ENCODE measurements at regions not wholly inside any gene's neighbourhood (a gene's known extent, or its start where the extent isn't known, plus 50 kb on each side); places are given as distances from the start of the nearest gene placed in this dataset.

DNA sequence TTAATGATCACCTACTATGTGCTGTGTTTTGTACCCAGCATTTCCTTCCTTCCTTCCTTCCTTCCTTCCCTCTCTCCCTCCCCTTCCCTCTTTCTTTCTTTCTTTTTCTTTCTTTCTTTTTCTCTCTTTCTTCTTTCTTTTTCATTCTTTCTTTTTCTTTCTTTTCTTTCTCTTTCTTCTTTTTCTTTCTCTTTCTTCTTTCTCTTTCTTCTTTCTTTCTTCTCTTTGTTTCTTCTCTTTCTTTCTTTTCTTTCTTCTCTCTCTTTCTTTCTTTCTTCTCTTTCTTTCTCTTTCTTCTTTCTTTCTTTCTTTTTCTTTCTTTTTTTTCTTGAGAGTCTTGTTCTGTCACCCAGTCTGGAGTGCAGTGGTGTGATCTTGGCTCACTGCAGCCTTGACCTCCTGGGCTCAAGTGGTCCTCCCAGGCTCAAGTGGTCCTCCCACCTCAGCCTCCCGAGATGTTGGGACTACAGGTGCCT is 165.7 kb upstream of the MVB12B start (continued):
- TF ChIP-seq, protein P1, sequence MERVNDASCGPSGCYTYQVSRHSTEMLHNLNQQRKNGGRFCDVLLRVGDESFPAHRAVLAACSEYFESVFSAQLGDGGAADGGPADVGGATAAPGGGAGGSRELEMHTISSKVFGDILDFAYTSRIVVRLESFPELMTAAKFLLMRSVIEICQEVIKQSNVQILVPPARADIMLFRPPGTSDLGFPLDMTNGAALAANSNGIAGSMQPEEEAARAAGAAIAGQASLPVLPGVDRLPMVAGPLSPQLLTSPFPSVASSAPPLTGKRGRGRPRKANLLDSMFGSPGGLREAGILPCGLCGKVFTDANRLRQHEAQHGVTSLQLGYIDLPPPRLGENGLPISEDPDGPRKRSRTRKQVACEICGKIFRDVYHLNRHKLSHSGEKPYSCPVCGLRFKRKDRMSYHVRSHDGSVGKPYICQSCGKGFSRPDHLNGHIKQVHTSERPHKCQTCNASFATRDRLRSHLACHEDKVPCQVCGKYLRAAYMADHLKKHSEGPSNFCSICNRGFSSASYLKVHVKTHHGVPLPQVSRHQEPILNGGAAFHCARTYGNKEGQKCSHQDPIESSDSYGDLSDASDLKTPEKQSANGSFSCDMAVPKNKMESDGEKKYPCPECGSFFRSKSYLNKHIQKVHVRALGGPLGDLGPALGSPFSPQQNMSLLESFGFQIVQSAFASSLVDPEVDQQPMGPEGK (CRISPR knock-in tag; IDR thresholded peaks at IDR 0.05; ENCODE audit: borderline replicate concordance), result no peak
- TF ChIP-seq ZFP30 (CRISPR knock-in tag; IDR thresholded peaks at IDR 0.05), result no peak

GRCh38 chr9:126162611-126163381 is 163.8 kb upstream of the MVB12B start:
- ATAC-seq, result no peak
- TF ChIP-seq RARB (CRISPR knock-in tag; IDR thresholded peaks at IDR 0.05), result no peak
- TF ChIP-seq OSR1 (CRISPR knock-in tag; IDR thresholded peaks at IDR 0.05), result no peak
- TF ChIP-seq ZNF70 (CRISPR knock-in tag; IDR thresholded peaks at IDR 0.05), result no peak
- TF ChIP-seq ISL1 (CRISPR knock-in tag; IDR thresholded peaks at IDR 0.05), result no peak
- TF ChIP-seq, protein P1 (CRISPR knock-in tag; IDR thresholded peaks at IDR 0.05; ENCODE audit: borderline replicate concordance), result no peak
- no peak for TF ChIP-seq POU6F1 (CRISPR knock-in tag; IDR thresholded peaks at IDR 0.05; ENCODE audit: borderline replicate concordance, low read depth)
- TF ChIP-seq ZNF565 (CRISPR knock-in tag; conservative IDR thresholded peaks at IDR 0.05; ENCODE audit: low read depth), result no peak

DNA sequence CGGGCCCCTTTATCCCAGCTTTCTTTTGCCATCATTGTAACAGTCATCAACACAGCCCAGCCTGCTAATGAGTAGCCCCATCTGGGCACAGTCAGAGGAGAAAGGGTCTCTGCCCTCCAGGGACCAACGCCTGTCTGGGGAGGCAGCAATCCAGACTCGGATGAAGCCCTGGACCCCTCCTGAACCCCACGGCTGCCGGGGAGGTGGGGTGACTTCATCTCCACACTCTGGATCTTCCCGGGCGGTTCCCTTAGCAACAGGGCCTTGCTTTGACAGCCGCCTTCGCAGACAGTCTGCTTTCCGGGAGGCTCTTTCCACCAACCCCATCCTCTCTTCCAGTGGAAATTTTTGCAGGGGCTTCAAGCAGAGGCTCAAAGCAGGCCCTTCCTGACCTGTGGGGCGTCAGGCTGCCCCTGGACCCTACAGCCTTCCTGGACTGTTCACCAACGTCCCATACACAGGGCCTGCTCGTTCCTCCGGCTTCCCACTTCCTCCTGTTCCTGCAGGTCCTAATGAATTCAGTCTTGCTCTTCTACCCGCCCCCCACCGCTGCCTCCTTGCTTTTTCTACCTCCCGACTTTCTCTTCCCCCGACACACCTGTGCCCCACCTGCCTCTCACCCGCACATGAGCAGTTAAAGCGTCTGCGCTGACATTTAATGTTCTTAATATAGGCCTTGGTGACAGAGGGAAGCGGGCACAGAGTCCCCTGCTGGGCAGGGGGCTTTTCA is 161.7 kb upstream of the MVB12B start:
- no peak for ATAC-seq
- TF ChIP-seq ZNF565 (CRISPR knock-in tag; conservative IDR thresholded peaks at IDR 0.05; ENCODE audit: low read depth) (no peak), RARB (CRISPR knock-in tag; IDR thresholded peaks at IDR 0.05) (no peak), ISL1 (CRISPR knock-in tag; IDR thresholded peaks at IDR 0.05) (no peak), ZFP3 (CRISPR knock-in tag; IDR thresholded peaks at IDR 0.05) (no peak), BACH2 (CRISPR knock-in tag; IDR thresholded peaks at IDR 0.05; ENCODE audit: borderline replicate concordance) (no peak)
- TF ChIP-seq, protein P2, sequence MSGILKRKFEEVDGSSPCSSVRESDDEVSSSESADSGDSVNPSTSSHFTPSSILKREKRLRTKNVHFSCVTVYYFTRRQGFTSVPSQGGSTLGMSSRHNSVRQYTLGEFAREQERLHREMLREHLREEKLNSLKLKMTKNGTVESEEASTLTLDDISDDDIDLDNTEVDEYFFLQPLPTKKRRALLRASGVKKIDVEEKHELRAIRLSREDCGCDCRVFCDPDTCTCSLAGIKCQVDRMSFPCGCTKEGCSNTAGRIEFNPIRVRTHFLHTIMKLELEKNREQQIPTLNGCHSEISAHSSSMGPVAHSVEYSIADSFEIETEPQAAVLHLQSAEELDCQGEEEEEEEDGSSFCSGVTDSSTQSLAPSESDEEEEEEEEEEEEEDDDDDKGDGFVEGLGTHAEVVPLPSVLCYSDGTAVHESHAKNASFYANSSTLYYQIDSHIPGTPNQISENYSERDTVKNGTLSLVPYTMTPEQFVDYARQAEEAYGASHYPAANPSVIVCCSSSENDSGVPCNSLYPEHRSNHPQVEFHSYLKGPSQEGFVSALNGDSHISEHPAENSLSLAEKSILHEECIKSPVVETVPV (CRISPR knock-in tag; IDR thresholded peaks at IDR 0.05), result no peak

DNA sequence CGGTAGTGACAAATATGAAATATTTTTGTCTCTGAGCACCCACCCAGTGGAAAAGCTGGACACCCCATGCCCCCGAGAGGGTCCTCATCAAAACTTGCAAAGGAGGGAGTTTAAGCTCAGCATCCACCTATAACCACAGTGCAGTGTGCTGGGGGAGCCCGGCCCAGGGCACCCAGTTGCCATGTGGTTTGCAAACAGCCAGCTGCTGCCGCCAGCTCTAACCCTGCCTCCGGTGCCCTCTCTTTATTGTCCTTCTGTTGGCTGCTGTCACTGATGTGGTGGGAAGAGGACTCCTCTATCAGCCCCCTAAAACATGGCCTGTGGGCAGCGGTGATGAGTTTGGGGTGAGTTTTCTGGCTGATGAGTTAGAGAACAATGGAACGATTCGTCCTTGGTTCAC is 160.9 kb upstream of the MVB12B start:
- no peak for ATAC-seq
- TF ChIP-seq ZFP30 (CRISPR knock-in tag; IDR thresholded peaks at IDR 0.05) (no peak), ZNF8 (CRISPR knock-in tag; IDR thresholded peaks at IDR 0.05) (no peak), TOX (CRISPR knock-in tag; IDR thresholded peaks at IDR 0.05; ENCODE audit: borderline replicate concordance) (no peak), CSDC2 (CRISPR knock-in tag; IDR thresholded peaks at IDR 0.05) (no peak), ISL1 (CRISPR knock-in tag; IDR thresholded peaks at IDR 0.05) (no peak), RARB (CRISPR knock-in tag; IDR thresholded peaks at IDR 0.05) (no peak)
- TF ChIP-seq, protein P1 (CRISPR knock-in tag; IDR thresholded peaks at IDR 0.05; ENCODE audit: borderline replicate concordance), result no peak

DNA sequence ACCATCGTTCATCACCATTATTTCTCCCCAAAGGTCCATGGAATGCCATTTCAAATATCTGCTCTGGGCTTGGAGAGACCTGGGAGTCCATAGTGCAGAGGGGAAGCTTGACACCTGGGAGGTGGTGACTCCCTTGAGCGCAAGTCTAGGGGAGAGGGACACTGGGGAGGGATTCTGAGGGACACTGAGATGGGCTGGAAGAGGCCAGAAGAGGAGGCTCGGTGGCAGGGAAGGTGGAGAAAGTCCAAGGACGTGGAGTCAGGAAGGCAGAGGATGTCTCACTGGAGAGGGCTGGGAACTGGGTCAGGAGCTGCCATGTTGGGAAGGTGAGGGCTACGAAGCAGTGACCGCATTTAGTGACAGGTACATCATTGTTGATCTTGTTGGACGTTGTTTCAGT is 160.3 kb upstream of the MVB12B start:
- TF ChIP-seq ZFP3 (CRISPR knock-in tag; IDR thresholded peaks at IDR 0.05), result no peak
- TF ChIP-seq, protein P2 (CRISPR knock-in tag; IDR thresholded peaks at IDR 0.05), result no peak
- TF ChIP-seq CSDC2 (CRISPR knock-in tag; IDR thresholded peaks at IDR 0.05), result no peak
- TF ChIP-seq TCF4 (CRISPR knock-in tag; IDR thresholded peaks at IDR 0.05; ENCODE audit: borderline replicate concordance), result no peak
- TF ChIP-seq ZNF8 (CRISPR knock-in tag; IDR thresholded peaks at IDR 0.05), result no peak
- TF ChIP-seq ARNTL (CRISPR knock-in tag; IDR thresholded peaks at IDR 0.05; ENCODE audit: borderline replicate concordance, low read depth), result no peak
- no peak for TF ChIP-seq TSHZ2 (CRISPR knock-in tag; IDR thresholded peaks at IDR 0.05)
- ATAC-seq, result no peak
